Hepatocyte (in vitro differentiated cells): ENCODE measurements at regions not wholly inside any gene's neighbourhood (a gene's known extent, or its start where the extent isn't known, plus 50 kb on each side); places are given as distances from the start of the nearest gene placed in this dataset.

Experiments
- DNase-seq: peaks from one replicate; pipeline ENCODE4 v3.0.0-alpha.2; 2016; ENCODE audit warnings: low spot score
- H2AFZ ChIP-seq: fragments of 200-600 bp; sonication (generic); 2 replicates; pipeline ENCODE4 v1.6.0; 2016; ENCODE audit warnings: antibody characterized with exemption, mild to moderate bottlenecking
- H3K27ac ChIP-seq: fragments of 200-600 bp; sonication (generic); 2 replicates; pipeline ENCODE4 v1.5.1; 2016; ENCODE audit warnings: mild to moderate bottlenecking
- H3K27me3 ChIP-seq: fragments of 200-600 bp; sonication (generic); 2 replicates; pipeline ENCODE4 v1.6.1; 2016
- H3K36me3 ChIP-seq: fragments of 200-600 bp; sonication (generic); replicated peaks from 2 replicates; pipeline ENCODE4 v1.5.1; 2016; ENCODE audit warnings: low read depth; ENCODE audit not compliant: insufficient read depth
- H3K4me1 ChIP-seq: fragments of 200-600 bp; sonication (generic); 2 replicates; pipeline ENCODE4 v1.5.1; 2016; ENCODE audit warnings: mild to moderate bottlenecking, moderate library complexity; ENCODE audit not compliant: insufficient read depth
- H3K4me2 ChIP-seq: fragments of 200-600 bp; sonication (generic); 2 replicates; pipeline ENCODE4 v1.6.0; 2016
- H3K4me3 ChIP-seq: fragments of 200-600 bp; sonication (generic); 2 replicates; pipeline ENCODE4 v1.5.1; 2016; ENCODE audit warnings: mild to moderate bottlenecking
- H3K79me2 ChIP-seq: fragments of 200-600 bp; sonication (generic); 2 replicates; pipeline ENCODE4 v1.6.0; 2017; ENCODE audit warnings: mild to moderate bottlenecking
- H3K9me2 ChIP-seq: fragments of 200-600 bp; sonication (generic); replicated peaks from 2 replicates; pipeline ENCODE4 v1.6.0; 2017; ENCODE audit warnings: mild to moderate bottlenecking; ENCODE audit not compliant: insufficient read depth
- H3K9me3 ChIP-seq: fragments of 200-600 bp; sonication (generic); 2 replicates; pipeline ENCODE4 v1.5.1; 2016; ENCODE audit warnings: low read depth, mild to moderate bottlenecking
- H4K20me1 ChIP-seq: fragments of 200-600 bp; sonication (generic); 2 replicates; pipeline ENCODE4 v1.6.0; 2016; ENCODE audit warnings: mild to moderate bottlenecking; ENCODE audit not compliant: insufficient read depth, poor library complexity, severe bottlenecking
- EZH2 ChIP-seq: fragments of 200-600 bp; sonication (generic); IDR thresholded peaks from 2 replicates; pipeline ENCODE4 v1.6.1; 2016; ENCODE audit warnings: antibody characterized with exemption, mild to moderate bottlenecking, borderline replicate concordance
- EZH2phosphoT487 ChIP-seq: fragments of 200-600 bp; sonication (generic); IDR thresholded peaks from one replicate; pipeline ENCODE4 v1.6.1; 2018; ENCODE audit warnings: antibody characterized with exemption, mild to moderate bottlenecking, low read depth, moderate library complexity; ENCODE audit not compliant: unreplicated experiment, severe bottlenecking
- WGBS: methylation state at CpG from one replicate; pipeline ENCODE4 v1.1.6; 2016; ENCODE audit warnings: low lambda C conversion rate; ENCODE audit errors: missing lambda C conversion rate; 5-methylcytosine and 5-hydroxymethylcytosine counted together
- TF ChIP-seq, protein P1 (sequence below): fragments of 200-600 bp; sonication (generic); IDR thresholded peaks from 2 replicates; pipeline ENCODE4 v1.5.1; 2016; ENCODE audit warnings: antibody characterized with exemption, mild to moderate bottlenecking; ENCODE audit not compliant: poor library complexity

DNA sequence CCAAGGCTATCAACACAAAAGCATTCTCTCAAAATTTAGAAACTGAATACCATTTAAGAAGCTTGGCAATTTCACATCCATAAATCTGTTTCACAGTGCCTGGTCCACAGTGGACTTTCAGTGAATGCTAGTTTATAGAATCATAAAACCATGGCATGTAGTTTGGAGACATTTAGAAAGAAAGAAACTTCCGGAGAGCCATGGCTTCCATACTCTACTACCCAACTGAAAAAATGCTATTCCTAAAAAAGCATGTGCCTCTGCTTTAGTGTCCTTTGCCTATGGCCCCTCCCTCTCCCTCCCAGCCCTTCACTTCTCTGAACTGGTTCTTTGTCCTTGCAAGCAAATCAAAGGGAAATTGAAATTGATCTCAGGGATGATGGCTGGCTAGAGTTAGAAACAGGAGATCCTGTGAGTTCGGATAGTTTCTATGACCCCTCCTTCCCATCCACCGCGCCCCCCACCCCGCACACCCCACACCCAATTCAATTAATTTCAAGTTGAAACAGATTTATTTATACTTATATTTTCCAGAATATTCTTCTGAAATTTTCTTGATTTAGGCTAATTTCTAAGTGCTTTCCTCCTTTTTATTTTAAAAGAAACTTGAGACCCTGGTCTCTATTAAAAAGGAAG, 248.3 kb downstream of the TRIB2 start:
- Histone ChIP-seq H3K4me2 (no peak overlapping the region), H4K20me1 (no peaks in the 10 kb centered on the region), H3K4me1 (no peaks in the 10 kb centered on the region), H3K4me3 (no peak overlapping the region), H3K27ac (no peak overlapping the region), H3K9me3 (no peaks in the 10 kb centered on the region), H3K79me2 (no peaks in the 10 kb centered on the region), H3K36me3 (no peaks in the 10 kb centered on the region), H3K9me2 (no peaks in the 10 kb centered on the region), H2AFZ (no peak overlapping the region), H3K27me3 (no peaks in the 10 kb centered on the region)
- WGBS, result 85% methylated on average over 5 of the region's 5 CpGs
- no peak for DNase-seq
- TF ChIP-seq, protein P1, sequence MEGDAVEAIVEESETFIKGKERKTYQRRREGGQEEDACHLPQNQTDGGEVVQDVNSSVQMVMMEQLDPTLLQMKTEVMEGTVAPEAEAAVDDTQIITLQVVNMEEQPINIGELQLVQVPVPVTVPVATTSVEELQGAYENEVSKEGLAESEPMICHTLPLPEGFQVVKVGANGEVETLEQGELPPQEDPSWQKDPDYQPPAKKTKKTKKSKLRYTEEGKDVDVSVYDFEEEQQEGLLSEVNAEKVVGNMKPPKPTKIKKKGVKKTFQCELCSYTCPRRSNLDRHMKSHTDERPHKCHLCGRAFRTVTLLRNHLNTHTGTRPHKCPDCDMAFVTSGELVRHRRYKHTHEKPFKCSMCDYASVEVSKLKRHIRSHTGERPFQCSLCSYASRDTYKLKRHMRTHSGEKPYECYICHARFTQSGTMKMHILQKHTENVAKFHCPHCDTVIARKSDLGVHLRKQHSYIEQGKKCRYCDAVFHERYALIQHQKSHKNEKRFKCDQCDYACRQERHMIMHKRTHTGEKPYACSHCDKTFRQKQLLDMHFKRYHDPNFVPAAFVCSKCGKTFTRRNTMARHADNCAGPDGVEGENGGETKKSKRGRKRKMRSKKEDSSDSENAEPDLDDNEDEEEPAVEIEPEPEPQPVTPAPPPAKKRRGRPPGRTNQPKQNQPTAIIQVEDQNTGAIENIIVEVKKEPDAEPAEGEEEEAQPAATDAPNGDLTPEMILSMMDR, result no peak
- TF ChIP-seq EZH2phosphoT487, result no peak
- no peak for TF ChIP-seq EZH2

DNA sequence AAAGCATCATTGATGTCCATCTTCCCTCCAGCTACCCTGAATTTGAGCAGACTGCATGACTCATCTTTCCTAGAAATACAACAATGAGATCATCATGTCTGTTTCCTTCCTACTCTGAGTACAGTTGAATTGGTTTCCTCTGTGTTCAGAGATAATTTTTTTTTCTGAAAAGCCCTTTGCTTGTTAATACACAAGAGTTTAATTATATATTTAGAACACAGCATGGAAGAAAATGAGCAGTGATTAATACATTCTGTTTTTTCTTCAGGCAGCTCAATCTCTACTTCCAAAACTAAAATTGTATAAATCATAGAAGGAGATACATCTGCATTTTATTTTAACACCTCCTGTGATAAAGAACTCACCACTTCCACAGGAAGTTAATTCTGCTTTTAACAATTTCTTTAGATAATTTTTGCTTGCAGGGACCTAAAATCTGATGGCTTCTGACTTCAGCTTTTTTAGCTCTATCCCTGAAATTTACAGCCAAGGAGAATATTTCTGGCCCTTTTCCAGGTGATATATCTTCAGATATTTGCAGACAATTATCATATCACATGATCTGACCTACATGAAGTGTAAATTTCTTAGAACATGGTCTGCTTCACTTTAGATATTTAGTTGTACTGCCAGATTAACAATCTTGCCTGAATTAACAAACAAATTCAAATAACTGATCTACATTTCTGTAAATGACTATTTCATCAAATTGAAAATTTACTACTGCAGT, 249.0 kb downstream of the TRIB2 start:
- H3K36me3 ChIP-seq, result no peaks in the 10 kb centered on the region
- no peak overlapping the region for H3K4me2 ChIP-seq
- H3K4me1 ChIP-seq, result no peaks in the 10 kb centered on the region
- H3K4me3 ChIP-seq, result no peak overlapping the region
- TF ChIP-seq EZH2phosphoT487 (no peak), EZH2 (no peak)
- TF ChIP-seq, protein P1, result no peak
- H3K9me2 ChIP-seq, result no peaks in the 10 kb centered on the region
- no peaks in the 10 kb centered on the region for H3K79me2 ChIP-seq
- H3K9me3 ChIP-seq, result no peaks in the 10 kb centered on the region
- H3K27me3 ChIP-seq, result no peaks in the 10 kb centered on the region
- peak; percentile 37 for DNase-seq
- no peaks in the 10 kb centered on the region for H4K20me1 ChIP-seq
- H2AFZ ChIP-seq, result no peak overlapping the region
- H3K27ac ChIP-seq, result no peak overlapping the region

DNA sequence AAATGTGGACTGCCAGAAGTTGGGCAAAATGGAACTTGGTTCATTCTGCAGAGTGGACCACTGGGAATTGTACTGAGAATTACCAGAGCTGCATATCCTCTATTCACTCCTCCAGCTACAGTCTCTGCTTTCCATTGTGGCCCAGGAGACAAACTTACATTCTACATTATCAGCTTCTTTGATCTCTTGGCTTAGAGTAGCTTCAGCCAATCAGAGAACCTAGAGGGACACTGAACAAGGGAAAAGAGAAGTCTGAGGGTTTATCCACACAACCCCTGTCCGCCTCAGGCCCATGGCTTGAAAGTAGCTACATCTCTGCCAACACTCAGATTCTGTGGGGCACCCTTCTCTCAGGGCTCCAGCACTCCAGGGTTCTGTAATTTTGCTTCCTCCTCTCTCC, 251.1 kb downstream of the TRIB2 start:
- H3K27me3 ChIP-seq, result no peaks in the 10 kb centered on the region
- H2AFZ ChIP-seq, result no peak overlapping the region
- no peak overlapping the region for H3K4me2 ChIP-seq
- H3K27ac ChIP-seq, result no peak overlapping the region
- 94% methylated on average over 1 of the region's 1 CpG for WGBS
- H3K4me1 ChIP-seq, result no peaks in the 10 kb centered on the region
- no peaks in the 10 kb centered on the region for H3K36me3 ChIP-seq
- no peaks in the 10 kb centered on the region for H4K20me1 ChIP-seq
- TF ChIP-seq EZH2, result no peak
- TF ChIP-seq, protein P1, result no peak
- TF ChIP-seq EZH2phosphoT487, result no peak
- no peaks in the 10 kb centered on the region for H3K9me3 ChIP-seq
- H3K79me2 ChIP-seq, result no peaks in the 10 kb centered on the region
- H3K9me2 ChIP-seq, result no peaks in the 10 kb centered on the region
- no peak for DNase-seq
- H3K4me3 ChIP-seq, result no peak overlapping the region
